Midbrain (tissue), 1 donor: ENCODE measurements at regions not wholly inside any gene's neighbourhood (a gene's known extent, or its start where the extent isn't known, plus 50 kb on each side); places are given as distances from the start of the nearest gene placed in this dataset.

Experiments
- DNase-seq: peaks from one replicate; lab custom pipeline; 2025; lab: John Stamatoyannopoulos, UW

DNA sequence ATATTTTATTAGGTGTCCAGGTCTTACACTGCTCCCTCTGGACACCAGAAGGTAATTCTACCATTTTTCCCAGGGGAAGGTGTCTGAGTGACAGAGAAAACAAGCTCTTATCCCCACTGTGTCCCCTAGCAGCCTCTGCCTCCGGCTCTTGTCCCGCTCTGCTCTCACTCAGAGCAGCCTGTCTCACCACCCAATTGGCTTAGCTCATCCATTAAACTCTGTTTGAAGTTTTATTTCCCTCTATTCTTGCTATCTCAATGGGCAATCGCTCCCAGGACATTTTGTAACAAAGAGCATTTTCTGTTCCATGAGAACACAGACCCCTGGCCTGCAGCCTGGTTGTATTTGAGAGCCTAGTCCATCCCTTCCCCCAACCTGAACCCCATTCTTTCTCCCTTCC lies 90.6 kb upstream of the LDAH start:
- DNase-seq = no peak

GRCh38 chr2:20900052-20900636 lies 77.2 kb upstream of the LDAH start:
- DNase-seq = no peak

DNA sequence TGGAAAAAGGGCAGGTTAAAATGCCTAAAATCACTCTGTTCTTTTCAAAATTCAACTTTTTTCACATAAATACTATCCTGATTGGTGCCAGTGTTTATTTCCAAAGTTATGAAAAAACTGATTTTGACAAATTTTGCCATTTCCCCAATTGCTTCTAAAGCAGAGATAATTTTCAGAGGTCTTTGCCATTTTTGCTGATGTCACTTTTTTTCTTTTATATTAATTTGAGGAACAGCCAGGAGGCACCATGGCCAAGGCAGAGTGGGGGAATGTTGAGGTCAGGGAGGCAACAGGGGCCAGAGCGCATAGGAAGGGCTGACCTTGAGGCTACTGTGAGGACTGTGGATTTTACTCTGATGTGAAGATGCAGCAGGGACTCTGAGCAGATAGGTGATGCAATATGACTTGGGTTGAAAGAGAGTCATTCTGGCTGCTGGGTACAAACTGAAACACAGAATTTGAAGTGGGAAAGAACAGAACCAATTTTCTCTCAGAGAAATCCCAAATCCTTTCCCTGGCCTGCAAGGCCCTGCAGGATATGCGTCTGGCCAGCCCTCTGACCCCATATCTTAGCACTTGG lies 75.1 kb upstream of the LDAH start:
- DNase-seq = no peak

GRCh38 chr2:20897047-20897446 lies 74.1 kb upstream of the LDAH start:
- DNase-seq = no peak

- DNase-seq = no peak
These were observed 61.9 kb upstream of the LDAH start for GRCh38 chr2:20884829-20885228.

DNA sequence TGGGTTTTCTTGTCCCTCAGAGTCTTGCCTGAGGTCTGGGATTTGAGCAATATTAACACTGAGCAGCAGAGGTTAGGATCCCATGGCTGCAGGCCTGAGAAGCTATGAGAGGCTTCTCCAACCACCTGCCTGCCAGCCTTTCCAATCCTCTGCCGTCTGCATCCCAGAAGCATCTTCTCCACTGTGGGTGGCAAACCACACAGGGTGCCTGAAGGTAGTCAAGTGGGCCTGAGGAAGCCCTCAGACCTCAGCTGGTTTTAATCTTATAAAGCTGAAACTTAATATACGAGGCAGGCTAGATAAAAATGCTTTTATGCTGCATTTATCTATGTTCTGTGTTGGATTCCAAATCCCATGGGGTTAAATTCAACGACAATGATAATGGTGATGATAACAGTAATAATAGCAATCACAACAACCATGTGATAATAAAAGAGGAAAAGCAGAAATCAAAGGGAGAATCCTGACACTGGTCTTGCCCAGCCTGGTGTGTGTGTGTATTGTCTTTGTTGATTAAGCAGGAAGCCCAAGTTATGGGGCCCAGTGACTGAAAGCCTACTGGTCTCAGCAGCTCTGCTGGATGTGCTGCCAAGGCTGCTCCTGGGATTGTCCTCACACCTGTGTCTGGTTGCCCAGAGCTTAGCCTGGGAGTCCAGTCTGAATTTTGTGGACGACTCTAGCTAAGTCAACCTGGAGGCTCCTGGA lies 59.7 kb upstream of the LDAH start:
- no peak for DNase-seq

- no peak for DNase-seq
These were observed 57.4 kb upstream of the LDAH start for GRCh38 chr2:20880221-20880771.

- no peak for DNase-seq
These were observed 56.3 kb upstream of the LDAH start for GRCh38 chr2:20879221-20879620.

DNA sequence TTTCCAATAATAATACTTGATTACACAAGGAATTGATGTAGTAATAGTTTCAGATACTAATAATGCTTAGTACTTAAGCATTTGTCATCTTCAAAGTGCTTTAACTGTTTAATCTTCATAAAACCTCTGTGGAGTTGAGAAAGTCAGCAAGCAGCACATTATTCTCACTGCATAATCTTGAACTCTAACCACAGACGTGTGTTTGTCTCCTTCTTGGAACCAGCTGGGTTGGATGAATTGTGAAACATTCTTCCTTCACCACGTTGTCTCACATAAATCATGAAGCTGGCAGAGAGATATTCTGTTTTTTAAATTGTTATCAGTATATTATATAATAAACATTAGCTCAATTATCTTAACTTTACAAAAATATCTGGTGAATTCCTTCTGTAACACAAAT lies 55.1 kb upstream of the LDAH start:
- no peak for DNase-seq
